ENCODE measurements at regions not wholly inside any gene's neighbourhood (a gene's known extent, or its start where the extent isn't known, plus 50 kb on each side); places are given as distances from the start of the nearest gene placed in this dataset.
"Not testable (repeated sequence)": the region's sequence is repeated elsewhere in the genome, so short reads cannot be mapped to it uniquely, and the experiment has no call there.

DNA sequence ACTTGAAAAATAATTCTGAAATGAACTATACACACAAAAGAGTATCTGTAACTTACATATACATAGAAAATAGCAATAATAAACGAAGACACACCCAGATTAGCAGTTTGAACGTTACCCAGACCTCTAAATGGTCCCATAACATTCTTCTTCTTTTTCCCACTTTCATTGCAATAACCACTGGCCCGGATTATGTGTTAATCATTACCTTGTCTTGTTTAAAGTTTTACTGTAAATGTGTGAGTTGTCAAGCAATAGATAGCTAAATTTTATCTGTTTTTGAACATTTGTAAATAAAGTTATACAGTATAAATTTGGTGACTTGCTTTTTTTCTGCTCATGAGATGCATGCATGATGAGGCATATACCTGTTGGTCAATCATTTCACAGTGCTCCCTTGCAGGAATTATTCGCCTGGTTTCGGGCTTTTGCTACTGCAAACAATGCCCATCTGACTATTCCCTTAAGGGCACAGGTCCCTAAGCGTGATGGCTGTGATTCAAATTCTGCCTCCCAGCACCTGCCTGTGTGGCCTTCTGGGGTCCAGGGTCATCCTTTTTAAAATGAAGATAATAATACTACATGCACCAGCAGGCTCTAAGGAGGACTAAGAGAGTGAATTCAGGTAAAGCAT lies 66.1 kb downstream of the GADD45G start:
- FAIRE-seq: no peak
- no peak for DNase-seq (ENCODE audit: insufficient read length, low spot score)

DNA sequence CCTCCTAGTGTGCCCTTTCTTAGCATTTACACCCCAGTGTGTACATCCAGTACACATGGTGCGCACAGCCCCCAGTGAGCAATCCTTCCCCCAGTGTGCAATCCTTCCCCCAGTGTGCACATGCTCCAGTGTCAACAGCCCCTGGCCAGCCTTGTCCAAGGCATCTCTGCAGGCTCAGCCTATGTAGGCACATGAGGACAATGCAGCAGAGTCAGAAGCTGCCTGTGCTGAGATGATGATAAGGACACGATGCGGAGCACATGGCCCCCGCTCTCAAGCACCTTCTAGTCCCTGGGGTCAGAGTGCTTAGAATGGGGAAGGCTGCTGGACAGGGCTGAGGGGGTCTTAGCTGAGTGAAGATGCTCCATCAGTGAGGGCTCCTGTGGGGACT lies 69.8 kb downstream of the GADD45G start:
- no peak for FAIRE-seq
- no peak for DNase-seq (ENCODE audit: insufficient read length, low spot score)

DNA sequence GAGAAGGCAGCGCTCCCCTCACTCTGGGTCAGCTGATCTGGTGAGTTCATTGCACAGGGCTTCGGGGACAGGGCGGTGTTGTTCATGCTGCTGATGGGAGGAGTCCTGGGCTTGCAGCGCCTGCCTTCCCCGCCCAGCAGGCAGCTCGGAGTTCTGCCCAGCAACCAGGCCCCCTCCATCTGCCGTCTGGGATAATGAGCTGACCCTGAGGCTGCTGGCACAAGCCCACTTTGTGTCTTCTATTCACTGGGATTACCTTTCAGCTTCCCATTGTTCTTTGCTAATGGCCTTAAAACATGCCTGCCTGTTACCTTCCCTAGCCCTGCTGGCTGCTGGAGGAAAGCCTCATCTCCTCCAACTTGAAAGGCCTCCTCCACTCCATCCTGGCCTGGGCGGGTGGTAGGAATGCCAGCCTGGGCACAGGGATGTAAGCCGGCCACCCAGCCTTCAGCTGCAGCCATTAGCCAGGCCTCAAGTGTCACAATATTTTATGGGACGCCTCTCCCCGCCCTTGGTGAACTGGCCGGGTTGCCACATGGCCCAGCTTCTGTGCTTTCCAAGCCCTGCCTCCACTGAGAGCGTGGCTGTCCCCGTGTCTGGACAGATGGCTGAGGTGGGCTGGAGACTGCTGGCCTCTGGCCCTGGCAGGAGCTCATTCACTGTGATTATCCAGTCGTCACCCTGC lies 70.4 kb downstream of the GADD45G start:
- no peak for DNase-seq (ENCODE audit: insufficient read length, low spot score)
- FAIRE-seq: no peak

DNA sequence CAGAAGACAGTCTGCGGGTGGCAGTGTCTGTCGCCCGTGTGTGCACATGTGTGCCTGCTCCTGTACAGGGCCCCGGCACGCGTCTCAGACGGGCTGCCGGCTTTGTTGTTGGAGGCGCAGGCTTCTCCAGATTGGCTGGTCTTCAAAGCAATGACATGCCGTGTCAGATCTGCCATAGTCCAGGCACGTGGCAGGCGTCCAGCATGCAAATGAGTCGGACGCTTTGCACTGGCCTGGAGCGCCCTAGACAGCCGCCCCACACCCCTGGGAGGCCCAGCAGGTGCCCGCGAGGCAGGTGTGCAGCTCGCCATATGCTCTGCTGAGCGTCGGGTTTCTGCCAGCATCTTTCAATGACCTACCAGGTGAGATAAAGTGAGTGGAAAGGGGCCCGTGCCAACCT lies 71.5 kb downstream of the GADD45G start:
- DNase-seq (ENCODE audit: insufficient read length, low spot score) (no peak), FAIRE-seq (no peak)

DNA sequence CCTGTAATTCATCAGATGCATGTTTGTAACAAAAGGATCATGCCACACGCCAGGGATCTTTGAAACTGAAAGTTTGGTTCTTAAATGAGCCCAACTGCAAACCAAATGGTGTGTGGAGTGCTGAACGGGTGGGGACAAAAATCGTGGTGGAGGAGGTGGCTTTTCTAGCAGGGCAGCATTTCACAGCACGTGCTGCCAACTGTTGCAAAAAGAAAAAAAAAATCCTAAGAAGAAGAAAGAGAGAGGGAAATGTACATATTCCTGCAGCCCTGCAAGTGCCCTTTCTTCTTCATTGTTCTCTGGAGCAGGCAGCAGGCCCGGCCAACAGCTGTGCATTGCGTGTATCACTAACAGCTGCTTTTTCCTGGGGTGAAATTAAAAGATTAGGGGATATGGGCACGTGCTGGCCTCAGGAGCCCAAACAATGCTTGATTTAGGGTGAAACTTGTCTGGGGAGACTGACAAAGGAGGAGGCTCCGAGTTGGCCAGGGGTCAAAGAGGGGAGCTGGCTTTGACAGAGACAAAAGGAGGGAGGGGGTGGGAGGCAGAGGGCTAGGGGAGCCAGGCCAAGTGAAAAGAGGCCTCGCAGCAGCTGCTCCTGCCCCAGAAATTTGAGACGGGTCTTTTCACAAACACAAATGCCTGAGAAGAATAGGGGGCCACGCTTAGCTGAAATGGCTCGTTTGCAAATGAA lies 73.0 kb downstream of the GADD45G start:
- FAIRE-seq (no peak), DNase-seq (ENCODE audit: insufficient read length, low spot score) (no peak)

DNA sequence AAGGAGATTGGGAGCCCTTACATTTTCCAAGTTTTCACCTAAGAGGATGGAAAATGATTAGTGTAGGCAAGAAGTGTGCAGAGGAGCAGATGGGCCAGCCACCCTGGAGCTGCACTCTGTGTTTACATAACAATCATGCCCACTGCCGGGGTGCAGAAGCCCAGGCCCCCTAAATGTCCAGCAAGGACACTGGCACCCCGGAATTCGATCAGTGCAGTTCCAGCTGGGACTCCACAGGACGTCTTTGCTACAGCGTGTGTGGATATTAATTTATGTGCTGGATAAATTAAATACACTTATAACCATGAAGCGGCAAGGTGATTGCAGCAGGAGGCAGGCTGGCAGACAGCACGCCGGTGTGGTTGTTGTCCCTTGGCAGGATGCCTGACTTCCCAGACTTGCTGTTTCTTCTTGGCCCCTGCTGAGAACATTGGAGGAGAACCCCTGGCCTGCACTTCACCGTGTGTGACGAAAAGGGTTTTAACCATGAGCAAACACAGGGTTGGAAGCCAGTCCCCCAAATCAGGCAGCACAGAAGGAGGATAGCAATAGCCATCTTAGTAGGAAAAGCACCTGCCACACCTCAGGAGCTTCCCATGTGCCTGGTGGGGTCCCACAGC lies 73.7 kb downstream of the GADD45G start:
- no peak for FAIRE-seq
- DNase-seq (ENCODE audit: insufficient read length, low spot score): no peak

DNA sequence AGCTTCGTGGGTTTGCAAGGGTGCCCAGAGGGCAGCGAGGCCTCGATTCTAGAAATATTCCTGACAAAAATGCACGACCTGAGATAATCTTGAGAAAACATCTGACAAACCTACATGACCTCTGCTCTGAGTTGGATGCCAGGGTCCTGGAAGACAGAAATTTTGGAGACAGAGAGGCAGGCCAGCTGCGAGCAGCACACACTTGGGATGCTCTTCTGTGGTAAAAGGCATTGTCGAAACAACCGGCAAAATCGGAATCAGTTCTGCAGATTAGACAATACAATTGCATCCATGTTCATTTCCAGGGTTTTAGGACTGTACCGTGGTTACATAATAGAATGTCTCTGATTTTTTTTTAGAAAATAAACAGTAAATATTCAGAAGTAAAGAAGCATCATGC lies 74.2 kb downstream of the GADD45G start:
- DNase-seq (ENCODE audit: insufficient read length, low spot score): no peak

DNA sequence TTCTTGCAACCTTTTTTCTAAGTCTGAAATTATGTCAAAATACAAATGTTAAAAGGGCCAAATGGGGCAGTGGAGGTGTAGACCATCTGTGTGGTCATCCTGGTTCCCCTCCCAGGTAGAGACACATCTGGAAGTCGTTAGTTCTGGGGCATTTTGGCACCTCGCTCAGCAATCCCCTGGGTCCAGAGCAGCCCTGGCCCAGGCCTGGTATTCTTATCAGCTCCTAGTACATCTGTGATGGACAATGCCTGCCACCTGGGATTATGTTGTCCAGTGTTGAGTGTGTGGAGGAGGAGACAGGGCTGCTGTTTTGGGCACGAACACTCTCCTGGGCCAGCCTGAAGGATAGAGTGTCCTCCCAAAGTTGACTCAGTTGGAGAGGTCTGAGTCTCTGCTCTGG lies 74.8 kb downstream of the GADD45G start:
- FAIRE-seq (no peak), DNase-seq (ENCODE audit: insufficient read length, low spot score) (no peak)

More for the DNA sequence above, 74.2 kb downstream of the GADD45G start:
- no peak for FAIRE-seq

DNA sequence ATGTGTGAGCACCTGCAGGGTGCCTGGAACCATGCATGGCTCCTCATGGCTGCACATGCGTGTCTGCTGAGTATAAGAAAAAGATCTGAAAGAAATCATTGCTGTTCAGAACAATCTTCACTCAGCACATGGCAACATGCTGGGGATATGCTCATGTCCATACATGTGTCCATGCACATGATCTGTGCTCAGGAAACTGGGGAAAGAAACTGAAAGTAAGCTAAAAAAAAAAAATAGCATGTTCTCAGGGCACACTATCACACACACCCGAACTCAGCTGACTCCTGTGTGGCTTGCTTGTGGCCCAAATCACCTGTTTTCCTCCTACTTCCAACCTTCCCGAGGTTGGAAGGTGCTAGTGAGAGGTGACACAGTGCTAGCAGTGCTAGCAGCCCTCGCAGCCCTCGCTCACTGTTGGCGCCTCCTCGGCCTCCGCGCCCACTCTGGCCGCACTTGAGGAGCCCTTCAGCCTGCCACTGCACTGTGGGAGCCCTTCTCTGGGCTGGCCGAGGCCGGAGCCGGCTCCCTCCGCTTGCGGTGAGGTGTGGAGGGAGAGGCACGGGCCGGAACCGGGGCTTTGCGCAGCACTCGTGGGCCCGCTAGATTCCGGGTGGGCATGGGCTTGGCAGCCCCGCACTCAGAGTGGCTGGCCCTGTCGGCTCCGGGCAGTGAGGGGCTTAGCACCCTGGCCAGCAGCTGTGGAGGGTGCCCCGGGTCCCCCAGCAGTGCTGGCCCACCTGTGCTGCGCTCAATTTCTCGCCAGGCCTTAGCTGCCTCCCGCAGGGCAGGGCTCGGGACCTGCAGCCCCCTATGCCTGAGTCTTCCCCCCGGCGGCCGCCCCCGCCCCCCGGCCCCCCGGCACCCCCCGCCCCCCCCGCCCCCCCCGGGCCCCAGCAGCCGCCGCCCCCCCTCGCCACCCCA lies 76.0 kb downstream of the GADD45G start:
- no peak for FAIRE-seq
- no peak for DNase-seq (ENCODE audit: insufficient read length, low spot score)

DNA sequence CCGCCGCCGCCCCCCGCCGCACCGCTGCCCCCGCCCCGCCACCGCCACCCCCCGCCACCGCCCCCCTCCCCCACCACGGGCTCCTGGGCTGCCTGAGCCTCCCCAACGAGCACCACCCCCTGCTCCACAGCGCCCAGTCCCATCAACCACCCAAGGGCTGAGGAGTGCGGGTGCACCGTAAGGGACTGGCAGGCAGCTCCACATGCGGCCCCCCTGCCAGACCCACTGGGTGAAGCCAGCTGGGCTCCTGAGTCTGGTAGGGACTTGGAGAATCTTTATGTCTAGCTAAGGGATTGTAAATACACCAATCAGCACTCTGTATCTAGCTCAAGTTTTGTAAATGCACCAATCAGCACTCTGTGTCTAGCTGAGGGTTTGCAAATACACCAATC lies 76.7 kb downstream of the GADD45G start:
- FAIRE-seq; DNase-seq (ENCODE audit: insufficient read length, low spot score): not testable (repeated sequence)

DNA sequence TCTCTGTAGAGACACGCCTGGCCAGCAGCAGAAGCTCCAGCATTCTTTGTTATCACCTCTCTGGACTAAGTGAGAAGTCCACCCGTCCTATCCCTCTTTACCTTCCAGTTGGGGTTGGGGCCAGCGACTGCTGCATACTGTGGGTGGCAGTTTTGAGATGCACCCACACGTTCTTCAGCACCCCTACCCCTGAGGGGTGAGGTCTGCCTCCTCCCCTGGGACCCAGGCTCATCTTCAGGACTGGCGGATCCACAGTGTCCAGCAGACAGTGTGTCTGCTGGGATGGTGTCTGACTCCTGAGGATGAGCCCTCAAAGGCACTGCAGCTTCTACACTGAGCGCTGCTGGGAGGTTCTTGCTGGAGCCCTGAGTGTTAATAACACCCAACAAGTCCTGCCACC lies 78.8 kb downstream of the GADD45G start:
- DNase-seq (ENCODE audit: insufficient read length, low spot score): no peak
- no peak for FAIRE-seq

DNA sequence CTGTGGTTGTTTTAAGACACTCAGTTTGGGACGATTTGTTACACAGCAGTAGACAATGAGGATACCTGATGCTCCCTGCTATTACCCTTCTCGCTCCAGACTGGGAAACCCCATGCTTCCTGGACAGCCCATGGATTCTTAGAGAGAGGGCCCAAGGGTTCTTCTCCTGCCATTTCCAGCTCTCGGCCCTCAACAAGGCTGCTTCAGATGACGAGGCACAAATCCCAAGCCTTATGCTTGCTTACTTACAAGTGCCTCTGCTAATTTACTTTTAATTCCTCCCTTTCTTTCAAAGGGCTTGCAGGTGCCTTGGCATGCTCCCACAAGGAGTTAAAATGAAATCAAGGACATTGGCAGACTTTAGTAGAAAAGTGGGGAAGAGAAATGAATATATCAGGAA lies 79.4 kb downstream of the GADD45G start:
- no peak for FAIRE-seq
- DNase-seq (ENCODE audit: insufficient read length, low spot score): no peak

DNA sequence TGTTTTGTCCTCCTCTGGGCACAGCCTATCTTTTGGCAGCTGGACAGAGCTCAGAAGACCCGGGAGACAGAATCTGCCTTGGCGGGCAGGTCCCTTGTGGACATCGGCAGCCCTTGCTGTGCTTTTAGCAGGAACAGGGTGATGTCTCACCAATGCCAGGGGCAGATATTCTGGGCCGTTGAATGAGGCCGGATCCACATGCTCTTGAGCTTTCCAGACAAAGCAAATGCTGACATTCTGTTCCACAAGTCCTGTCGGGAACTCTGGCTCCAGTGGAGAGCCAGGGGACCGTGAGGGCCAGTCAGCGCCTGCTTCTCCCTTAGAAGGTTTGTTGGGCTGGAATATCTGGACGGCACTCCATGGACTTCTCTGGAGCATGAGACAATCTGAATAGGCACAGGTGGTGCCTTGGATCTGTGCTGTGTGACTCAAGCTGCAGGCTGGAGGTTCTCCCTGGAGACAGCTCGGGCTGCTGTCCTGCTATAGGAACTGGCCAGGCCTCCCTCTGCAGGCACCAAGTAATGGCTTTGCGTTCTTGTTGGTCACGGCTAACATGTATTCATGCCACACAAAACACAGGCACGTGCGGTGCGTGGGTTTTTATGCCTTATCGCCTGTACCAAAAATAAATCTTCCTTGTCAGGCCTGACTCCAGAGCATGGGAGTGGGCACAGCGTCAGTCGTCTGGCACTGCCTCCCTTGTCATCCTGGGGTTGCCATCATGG lies 80.3 kb downstream of the GADD45G start:
- DNase-seq (ENCODE audit: insufficient read length, low spot score) (no peak), FAIRE-seq (no peak)

DNA sequence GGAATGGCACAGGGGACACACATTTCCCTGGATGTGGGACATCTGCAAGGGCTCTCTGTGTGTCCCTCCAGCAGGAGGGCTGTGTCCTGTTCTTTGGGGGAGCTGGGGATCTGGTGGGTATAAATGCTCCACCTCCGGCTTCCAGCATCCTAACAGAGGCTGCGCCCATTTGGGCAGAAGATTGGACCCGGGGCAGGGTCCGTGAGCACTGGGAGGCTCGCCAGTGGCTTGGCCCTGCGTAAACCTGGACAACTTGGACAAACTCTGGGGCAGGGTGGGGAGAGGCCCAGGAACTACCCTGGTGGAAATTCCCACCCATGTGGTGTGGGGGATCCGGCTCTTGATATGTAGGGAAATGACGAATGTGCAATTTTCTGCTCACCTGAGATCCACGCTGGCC lies 80.9 kb downstream of the GADD45G start:
- FAIRE-seq (no peak), DNase-seq (ENCODE audit: insufficient read length, low spot score) (no peak)

DNA sequence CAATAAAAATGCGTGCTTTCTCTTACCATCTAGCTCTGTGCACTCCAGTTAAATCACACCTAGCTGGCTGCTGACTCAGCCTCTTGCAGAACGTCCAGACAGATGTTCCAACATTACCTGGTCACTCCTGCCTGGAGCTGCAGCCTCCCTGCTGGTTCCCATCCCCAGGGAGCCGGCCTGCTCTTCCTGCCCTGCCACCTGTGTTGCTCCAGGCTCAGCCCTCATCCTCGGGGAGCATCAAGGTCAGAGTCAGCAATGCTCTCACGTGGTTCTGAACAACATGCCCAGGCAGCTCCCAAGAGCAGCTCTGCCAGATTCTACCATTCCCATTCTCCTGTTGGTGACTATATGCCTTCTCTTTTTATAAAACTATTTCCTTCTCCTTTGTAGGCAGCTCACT lies 81.3 kb downstream of the GADD45G start:
- DNase-seq (ENCODE audit: insufficient read length, low spot score): no peak
- FAIRE-seq: no peak

DNA sequence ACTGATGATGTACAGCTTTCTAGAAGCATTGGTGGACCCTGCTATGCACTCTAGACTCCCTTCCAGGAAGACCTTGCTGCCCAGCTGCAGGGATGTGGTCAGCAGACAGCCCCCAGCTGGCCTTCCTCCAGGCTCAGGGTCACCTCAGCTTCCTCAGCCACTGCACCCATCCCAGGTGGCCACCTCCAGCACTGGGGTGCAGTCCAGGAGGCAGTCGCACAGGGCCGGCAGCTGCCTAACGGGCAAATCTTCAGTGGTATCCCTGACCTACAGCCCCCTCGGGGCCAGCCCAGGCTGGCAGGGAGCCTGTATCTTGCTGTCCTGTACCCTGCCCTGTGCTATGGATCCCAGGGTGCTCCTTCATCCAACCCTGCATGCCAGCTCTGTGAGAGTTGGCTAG lies 81.8 kb downstream of the GADD45G start:
- DNase-seq (ENCODE audit: insufficient read length, low spot score) (no peak), FAIRE-seq (no peak)

DNA sequence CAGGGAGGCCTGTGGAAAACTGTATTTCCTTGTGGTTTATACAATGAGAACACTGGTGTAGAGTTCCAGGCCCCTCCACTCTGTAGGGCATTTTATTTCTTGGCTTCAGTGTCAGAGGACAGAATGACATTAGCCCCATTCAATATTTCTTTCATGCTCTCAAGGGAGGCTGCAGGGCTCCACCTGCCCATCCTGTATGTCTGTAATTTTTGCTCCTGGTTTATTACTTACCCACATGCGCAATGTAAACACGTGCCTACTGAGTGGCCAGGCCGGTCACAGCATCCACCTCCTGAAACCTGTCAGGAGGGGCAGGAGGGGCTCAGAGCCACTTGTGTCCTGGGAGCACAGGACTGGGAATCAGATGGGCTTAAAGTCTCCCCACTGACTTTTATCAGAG lies 82.4 kb downstream of the GADD45G start:
- FAIRE-seq (no peak), DNase-seq (ENCODE audit: insufficient read length, low spot score) (no peak)

DNA sequence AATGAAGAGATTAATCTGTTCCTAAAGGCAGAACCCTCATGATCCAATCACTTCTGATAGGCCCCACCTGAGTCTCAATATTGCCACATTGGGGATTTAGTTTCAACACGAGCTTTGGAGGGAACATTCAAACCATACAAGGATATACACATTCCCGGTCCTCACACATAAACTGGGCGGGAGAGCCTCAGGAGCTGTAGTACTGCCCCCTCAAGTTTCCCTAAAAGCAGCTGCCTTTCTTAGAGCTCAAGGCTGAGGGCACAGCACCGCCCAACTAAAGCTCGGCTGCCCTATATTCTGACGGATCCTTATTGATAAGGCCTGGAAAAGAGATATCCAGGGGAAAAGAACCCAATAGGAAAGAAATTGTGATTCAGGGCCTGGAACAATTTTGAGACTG lies 83.0 kb downstream of the GADD45G start:
- FAIRE-seq (no peak), DNase-seq (ENCODE audit: insufficient read length, low spot score) (no peak)

DNA sequence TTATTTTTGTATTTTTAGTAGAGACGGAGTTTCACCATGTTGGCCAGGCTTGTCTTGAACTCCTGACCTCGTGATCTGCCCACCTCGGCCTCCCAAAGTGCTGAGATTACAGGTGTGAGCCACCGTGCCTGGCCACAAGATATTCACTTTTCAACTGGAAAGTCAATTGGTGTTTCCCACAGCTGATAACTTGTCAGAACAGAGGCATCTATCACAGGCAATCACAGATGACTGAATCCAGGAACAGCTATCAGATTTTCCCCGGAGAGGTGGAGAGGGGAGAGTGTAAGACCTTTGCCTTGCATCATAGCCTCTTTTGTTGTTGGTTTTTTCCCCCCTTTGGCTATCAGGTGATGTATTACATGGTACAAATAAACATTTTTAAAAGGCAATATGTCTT lies 84.5 kb downstream of the GADD45G start:
- FAIRE-seq; DNase-seq (ENCODE audit: insufficient read length, low spot score): not testable (repeated sequence)

DNA sequence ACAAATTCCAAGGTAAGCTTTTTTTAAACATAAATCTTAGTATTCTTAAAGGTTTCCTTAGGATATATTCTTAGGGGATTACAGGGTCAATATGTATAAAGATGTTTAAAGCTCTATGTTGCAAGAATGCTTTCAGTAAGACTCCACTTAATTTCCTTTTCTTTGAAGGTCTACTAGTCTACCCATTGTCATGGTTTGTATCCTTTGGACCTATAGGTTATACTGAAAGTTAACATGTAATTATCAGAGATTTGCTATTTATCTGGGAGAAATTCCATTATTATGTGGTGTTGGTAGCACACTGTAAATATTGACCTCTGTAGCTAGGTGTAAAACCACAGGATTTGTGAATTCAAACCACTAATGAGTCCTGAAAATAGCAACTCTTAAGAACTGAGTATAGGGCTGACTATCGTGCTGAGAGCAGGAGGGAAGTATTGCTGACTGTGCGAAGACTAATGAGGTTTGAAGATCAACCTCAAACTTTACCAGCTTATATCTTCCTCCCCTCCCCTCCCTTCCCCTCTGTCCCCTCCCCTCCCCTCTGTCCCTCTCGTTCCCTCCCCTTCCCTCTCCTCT lies 85.6 kb downstream of the GADD45G start:
- DNase-seq (ENCODE audit: insufficient read length, low spot score) (no peak), FAIRE-seq (peak; percentile 93)
